ENCODE measurements at regions not wholly inside any gene's neighbourhood (a gene's known extent, or its start where the extent isn't known, plus 50 kb on each side); places are given as distances from the start of the nearest gene placed in this dataset.

DNA sequence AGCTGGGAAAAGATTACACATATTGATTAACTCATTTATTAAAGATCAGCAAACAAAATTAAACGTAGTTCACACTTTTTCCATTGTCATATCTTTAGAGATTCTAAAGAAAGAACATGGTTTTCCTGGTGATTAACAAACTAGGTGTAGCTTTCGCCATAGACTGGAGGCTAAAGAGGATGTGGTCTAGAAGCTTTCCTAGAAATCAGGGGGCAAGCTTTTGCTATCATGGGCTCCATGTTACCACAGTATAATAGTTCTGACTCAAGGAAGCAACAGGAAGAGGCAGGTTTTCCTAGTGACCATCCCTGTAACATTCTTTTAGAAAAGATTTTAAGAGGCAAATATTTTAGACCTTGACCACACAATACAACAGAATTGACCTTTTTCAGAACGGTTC, 232.7 kb downstream of the METTL4 start:
- intact Hi-C loops (cut with micrococcal nuclease): no loop called here
- no TSS peak for BruUV-seq (replicated peaks)
- Histone ChIP-seq H3K4me2 (ENCODE audit: low read length) (no peak overlapping the region), H3K27me3 (ENCODE audit: insufficient read depth, low read length) (no peaks in the 10 kb centered on the region), H3K79me2 (ENCODE audit: insufficient read depth, low read length) (no peaks in the 10 kb centered on the region), H3K36me3 (ENCODE audit: control insufficient read depth in 1 of 2, insufficient read depth in 2 of 2, low read length in 2 of 2) (no peaks in the 10 kb centered on the region), H3K9me2 (ENCODE audit: insufficient read depth) (no peaks in the 10 kb centered on the region), H3K4me3 (replicated peaks in 1 of 2; ENCODE audit: low read depth in 1 of 2, low read length in 2 of 2) (no peak overlapping the region), H3K27ac (ENCODE audit: low read depth, low read length) (no peak overlapping the region), H3K9me3 (ENCODE audit: control insufficient read depth in 1 of 2, insufficient read depth in 1 of 2, low read depth in 1 of 2, low read length in 2 of 2) (no peaks in the 10 kb centered on the region), H2AFZ (ENCODE audit: low read depth, low read length, poor library complexity, severe bottlenecking) (no peak overlapping the region), H4K20me1 (ENCODE audit: insufficient read depth) (no peaks in the 10 kb centered on the region), H3K9ac (ENCODE audit: low read length) (no peak overlapping the region), H3K4me1 (ENCODE audit: control insufficient read depth in 1 of 2, insufficient read depth in 2 of 2, low read length in 2 of 2) (no peaks in the 10 kb centered on the region)
- CTCF ChIA-PET: no interaction called here
- POLR2A ChIA-PET: no interaction called here
- no peak for DNase-seq (ENCODE audit: low read depth, low spot score)
- RAD21 ChIA-PET (ENCODE audit: low non-redundant PET in 1 of 2, low total read pairs in 2 of 2, uncharacterized antibody in 2 of 2, unreplicated experiment in 2 of 2): no interaction called here
- no peak for ATAC-seq
- TF ChIP-seq FOSL1 (IDR thresholded peaks at IDR 0.05; ENCODE audit: low read depth): no peak

DNA sequence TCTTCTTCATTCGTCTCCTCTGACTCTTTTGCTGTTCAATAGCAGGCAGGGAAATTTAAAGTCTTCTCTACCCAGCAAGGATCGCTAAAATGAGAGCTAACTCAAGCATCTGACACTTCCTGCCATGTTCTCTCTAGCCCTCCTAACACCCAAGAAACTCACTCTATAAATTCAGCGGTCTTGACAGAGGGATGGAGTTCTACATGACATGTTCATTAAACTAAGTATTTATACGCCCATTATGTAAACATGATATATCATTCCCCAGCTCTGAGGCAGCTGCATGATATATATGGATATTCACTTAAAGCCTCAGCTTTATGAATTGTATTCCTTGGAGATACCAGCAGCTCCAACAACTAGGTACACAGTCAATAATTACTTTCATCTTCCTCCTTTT, 231.0 kb downstream of the METTL4 start:
- TF ChIP-seq YY1 (IDR thresholded peaks at IDR 0.05; ENCODE audit: extremely low read depth, insufficient replicate concordance, low read depth, low read length) (no peak), POLR2AphosphoS5 (IDR thresholded peaks at IDR 0.05; ENCODE audit: low read depth, low read length) (no peak), ATF3 (IDR thresholded peaks at IDR 0.05) (no peak), MAX (IDR thresholded peaks at IDR 0.05) (no peak)
- Histone ChIP-seq H3K27me3 (ENCODE audit: insufficient read depth, low read length) (no peaks in the 10 kb centered on the region), H3K36me3 (ENCODE audit: control insufficient read depth in 1 of 2, insufficient read depth in 2 of 2, low read length in 2 of 2) (no peaks in the 10 kb centered on the region), H3K9me3 (ENCODE audit: control insufficient read depth in 1 of 2, insufficient read depth in 1 of 2, low read depth in 1 of 2, low read length in 2 of 2) (no peaks in the 10 kb centered on the region), H3K79me2 (ENCODE audit: insufficient read depth, low read length) (no peaks in the 10 kb centered on the region), H3K4me1 (ENCODE audit: control insufficient read depth in 1 of 2, insufficient read depth in 2 of 2, low read length in 2 of 2) (no peaks in the 10 kb centered on the region), H3K9me2 (ENCODE audit: insufficient read depth) (no peaks in the 10 kb centered on the region), H3K4me2 (ENCODE audit: low read length) (no peak overlapping the region), H2AFZ (ENCODE audit: low read depth, low read length, poor library complexity, severe bottlenecking) (no peak overlapping the region), H3K27ac (ENCODE audit: low read depth, low read length) (no peak overlapping the region), H4K20me1 (ENCODE audit: insufficient read depth) (no peaks in the 10 kb centered on the region), H3K9ac (ENCODE audit: low read length) (no peak overlapping the region), H3K4me3 (replicated peaks in 1 of 2; ENCODE audit: low read depth in 1 of 2, low read length in 2 of 2) (no peak overlapping the region)
- RAD21 ChIA-PET (ENCODE audit: low non-redundant PET in 1 of 2, low total read pairs in 2 of 2, uncharacterized antibody in 2 of 2, unreplicated experiment in 2 of 2): no interaction called here
- BruUV-seq (replicated peaks): no TSS peak
- intact Hi-C loops (cut with micrococcal nuclease): no loop called here
- ATAC-seq: no peak
- CTCF ChIA-PET: no interaction called here
- DNase-seq (ENCODE audit: low read depth, low spot score): no peak
- POLR2A ChIA-PET: no interaction called here
